H1 (cell line): ENCODE measurements at regions not wholly inside any gene's neighbourhood (a gene's known extent, or its start where the extent isn't known, plus 50 kb on each side); places are given as distances from the start of the nearest gene placed in this dataset.

Experiments used
- CTCF ChIA-PET: fragments of 300-600 bp; sonication (Branson Sonifier 250); formaldehyde crosslinking; loops from one replicate; lab custom pipeline; 2021; ENCODE audit not compliant: partially characterized antibody; lab: Charles Lee
- POLR2A ChIA-PET: fragments of 300-600 bp; sonication (Branson Sonifier 250); formaldehyde crosslinking; loops from one replicate; lab custom pipeline; 2021; ENCODE audit warnings: inconsistent platforms; ENCODE audit not compliant: partially characterized antibody; lab: Charles Lee
- DNase-seq, 2 experiments: peaks; one replicate each; pipeline versions ENCODE4 v3.0.0 to v3.0.0-alpha.2; 2010 to 2022; ENCODE audit warnings: low spot score in 2 of 2, low read depth in 1 of 2, mixed read lengths in 1 of 2
- FAIRE-seq: peaks from 2 replicates; lab custom pipeline; 2011; peaks lifted over from hg19 to GRCh38; lab: Jason Lieb, UNC
- H2AFZ ChIP-seq: 2 replicates; pipeline ENCODE4 v1.8.1; 2012; ENCODE audit warnings: low read length, inconsistent platforms
- H2AK5ac ChIP-seq: 2 replicates; pipeline ENCODE4 v1.6.1; 2013; ENCODE audit warnings: low read depth, low read length
- H2BK120ac ChIP-seq: replicated peaks from 2 replicates; pipeline ENCODE3; 2013; ENCODE audit warnings: low read depth, low read length, inconsistent platforms
- H2BK12ac ChIP-seq: 2 replicates; pipeline ENCODE4 v1.6.1; 2013; ENCODE audit warnings: low read depth, low read length
- H2BK15ac ChIP-seq: 2 replicates; pipeline ENCODE4 v1.6.1; 2013; ENCODE audit warnings: low read length
- H2BK20ac ChIP-seq: 2 replicates; pipeline ENCODE4 v1.6.1; 2013; ENCODE audit warnings: low read length
- H2BK5ac ChIP-seq: 2 replicates; pipeline ENCODE4 v1.6.1; 2013; ENCODE audit warnings: low read depth, low read length
- H3K14ac ChIP-seq: 2 replicates; pipeline ENCODE4 v1.6.1; 2013; ENCODE audit warnings: inconsistent platforms; ENCODE audit not compliant: insufficient read length
- H3K18ac ChIP-seq: 2 replicates; pipeline ENCODE4 v1.6.1; 2013; ENCODE audit warnings: low read length; ENCODE audit errors: extremely low read depth
- H3K23ac ChIP-seq: 2 replicates; pipeline ENCODE4 v1.6.1; 2013; ENCODE audit warnings: inconsistent platforms; ENCODE audit not compliant: insufficient read length
- H3K23me2 ChIP-seq: 2 replicates; pipeline ENCODE4 v1.6.1; 2013; ENCODE audit warnings: low read depth, low read length
- H3K27ac ChIP-seq: 2 replicates; pipeline ENCODE4 v1.6.1; 2011; ENCODE audit warnings: low read depth, low read length, inconsistent platforms
- H3K27me3 ChIP-seq, 4 experiments: replicated peaks in 1 of 4; 1 replicate in 1 of 4; 2 replicates in 3 of 4; pipeline versions ENCODE4 v1.6.1 to v1.8.1; 2011 to 2013; ENCODE audit warnings: low read length in 3 of 4, mild to moderate bottlenecking in 3 of 4, inconsistent platforms in 2 of 4, mixed read lengths in 2 of 4, moderate library complexity in 1 of 4; ENCODE audit not compliant: control insufficient read depth in 3 of 4, insufficient read depth in 3 of 4; ENCODE audit errors: extremely low read depth in 1 of 4
- H3K36me3 ChIP-seq, 4 experiments: 2 replicates each; pipeline versions ENCODE4 v1.6.1 to v1.8.1; 2011 to 2013; ENCODE audit warnings: mild to moderate bottlenecking in 4 of 4, low read length in 3 of 4, moderate library complexity in 2 of 4, control low read depth in 1 of 4, inconsistent platforms in 1 of 4; ENCODE audit not compliant: insufficient read depth in 4 of 4, control insufficient read depth in 2 of 4
- H3K4ac ChIP-seq: replicated peaks from 2 replicates; pipeline ENCODE3; 2013; ENCODE audit warnings: low read length, low read depth, mixed read lengths, inconsistent platforms; ENCODE audit not compliant: insufficient read length
- H3K4me1 ChIP-seq, 4 experiments: replicated peaks in 1 of 4; 1 replicate in 1 of 4; 2 replicates in 3 of 4; pipeline versions ENCODE4 v1.6.1 to v1.8.1; 2011 to 2013; ENCODE audit warnings: low read length in 3 of 4, inconsistent platforms in 2 of 4, mixed read lengths in 1 of 4; ENCODE audit not compliant: insufficient read depth in 4 of 4, control insufficient read depth in 3 of 4
- H3K4me2 ChIP-seq, 2 experiments: 2 replicates each; pipeline versions ENCODE4 v1.6.1 to v1.8.1; 2011 to 2013; ENCODE audit warnings: low read depth in 2 of 2, low read length in 2 of 2, control low read depth in 1 of 2, inconsistent platforms in 1 of 2, mild to moderate bottlenecking in 1 of 2; ENCODE audit not compliant: insufficient read depth in 1 of 2
- H3K4me3 ChIP-seq, 4 experiments: fragments of 200-600, 300-600 bp in 1 of 4; sonication (generic), shearing (Covaris generic), sonication (Bioruptor Twin) in 1 of 4; 2 replicates each; pipeline versions ENCODE4 v1.5.1 to v1.8.1; 2011 to 2016; ENCODE audit warnings: low read length in 4 of 4, low read depth in 3 of 4, control low read depth in 2 of 4, inconsistent platforms in 2 of 4, mild to moderate bottlenecking in 2 of 4, mixed read lengths in 1 of 4, moderate library complexity in 1 of 4; ENCODE audit not compliant: insufficient read depth in 2 of 4; ENCODE audit errors: extremely low read depth in 1 of 4
- H3K56ac ChIP-seq: replicated peaks from 2 replicates; pipeline ENCODE3; 2013; ENCODE audit warnings: low read depth, mild to moderate bottlenecking, mixed read lengths, low read length, inconsistent platforms; ENCODE audit not compliant: insufficient read length
- H3K79me1 ChIP-seq: 2 replicates; pipeline ENCODE4 v1.6.1; 2013; ENCODE audit warnings: low read depth, low read length, control low read depth
- H3K79me2 ChIP-seq, 2 experiments: 2 replicates each; pipeline versions ENCODE4 v1.6.1 to v1.8.1; 2012 to 2013; ENCODE audit warnings: low read length in 2 of 2, mild to moderate bottlenecking in 2 of 2, inconsistent platforms in 1 of 2; ENCODE audit not compliant: insufficient read depth in 2 of 2, control insufficient read depth in 1 of 2
- H3K9ac ChIP-seq, 4 experiments: replicated peaks in 1 of 4; 1 replicate in 1 of 4; 2 replicates in 3 of 4; pipeline versions ENCODE4 v1.6.1 to v1.8.1; 2011 to 2013; ENCODE audit warnings: low read depth in 3 of 4, low read length in 3 of 4, control low read depth in 2 of 4, mild to moderate bottlenecking in 2 of 4, moderate library complexity in 2 of 4, inconsistent platforms in 1 of 4; ENCODE audit errors: extremely low read depth in 1 of 4
- H3K9me3 ChIP-seq, 2 experiments: 2 replicates each; pipeline versions ENCODE4 v1.6.1 to v1.8.1; 2012 to 2013; ENCODE audit warnings: mild to moderate bottlenecking in 2 of 2, moderate library complexity in 2 of 2, control low read depth in 1 of 2, inconsistent platforms in 1 of 2, low read depth in 1 of 2, low read length in 1 of 2, mixed read lengths in 1 of 2; ENCODE audit not compliant: insufficient read depth in 2 of 2
- H4K20me1 ChIP-seq, 2 experiments: replicated peaks in 1 of 2; 2 replicates each; pipeline versions ENCODE3 to v1.8.1; 2011 to 2013; ENCODE audit warnings: inconsistent platforms in 2 of 2, low read length in 2 of 2, mild to moderate bottlenecking in 1 of 2; ENCODE audit not compliant: insufficient read depth in 2 of 2, control insufficient read depth in 1 of 2
- H4K5ac ChIP-seq: 2 replicates; pipeline ENCODE4 v1.6.1; 2013; ENCODE audit warnings: low read length, low read depth, mixed read lengths, inconsistent platforms; ENCODE audit not compliant: insufficient read length
- H4K8ac ChIP-seq: 2 replicates; pipeline ENCODE4 v1.8.0; 2013; ENCODE audit warnings: mild to moderate bottlenecking, moderate library complexity, low read length, inconsistent platforms; ENCODE audit not compliant: insufficient read depth; ENCODE audit errors: extremely low read depth
- H4K91ac ChIP-seq: replicated peaks from 2 replicates; pipeline ENCODE3; 2013; ENCODE audit warnings: low read length, mixed read lengths, inconsistent platforms; ENCODE audit not compliant: insufficient read length
- ASH2L ChIP-seq: fragments of 200-600, 300-600 bp; sonication (generic); IDR thresholded peaks from one replicate; pipeline ENCODE4 v1.7.1; 2017; ENCODE audit warnings: low read length
- BCL11A ChIP-seq, 2 experiments: IDR thresholded peaks; one replicate each; pipeline ENCODE4 v1.6.1; 2011; ENCODE audit warnings: low read depth in 2 of 2, low read length in 2 of 2, mild to moderate bottlenecking in 2 of 2
- CREB1 ChIP-seq: IDR thresholded peaks from 2 replicates; pipeline ENCODE4 v1.6.1; 2012; ENCODE audit warnings: inconsistent platforms
- CTBP2 ChIP-seq: IDR thresholded peaks from 2 replicates; pipeline ENCODE4 v1.7.0; 2011; ENCODE audit warnings: borderline replicate concordance, mild to moderate bottlenecking, moderate library complexity, mixed read lengths, low read length; ENCODE audit not compliant: insufficient read depth, insufficient read length
- JUN ChIP-seq: IDR thresholded peaks from 2 replicates; pipeline ENCODE4 v1.6.1; 2011; ENCODE audit warnings: low read depth, mild to moderate bottlenecking, improper control_type of control experiment, low read length
- KDM4A ChIP-seq: IDR thresholded peaks from one replicate; pipeline ENCODE4 v1.7.1; 2012; ENCODE audit warnings: low read depth, mild to moderate bottlenecking, moderate library complexity, low read length, inconsistent platforms; ENCODE audit not compliant: severe bottlenecking
- POLR2A ChIP-seq, 2 experiments: IDR thresholded peaks; 1 replicate in 1 of 2; 2 replicates in 1 of 2; pipeline ENCODE4 v1.6.1; 2011; ENCODE audit warnings: low read depth in 2 of 2, low read length in 2 of 2, mild to moderate bottlenecking in 2 of 2; ENCODE audit errors: control extremely low read depth in 1 of 2
- POLR2AphosphoS5 ChIP-seq: IDR thresholded peaks from 2 replicates; pipeline ENCODE4 v1.6.1; 2011; ENCODE audit warnings: low read depth, low read length
- TBP ChIP-seq: IDR thresholded peaks from 2 replicates; pipeline ENCODE4 v1.6.1; 2011; ENCODE audit warnings: low read depth, low read length, improper control_type of control experiment
- WGBS, 2 experiments: shearing (Covaris generic) in 1 of 2; methylation state at CpG; one replicate each; pipeline versions ENCODE4 v1.1.6 to v1.1.7; 2013 to 2015; ENCODE audit warnings: low lambda C conversion rate in 2 of 2, mixed read lengths in 2 of 2, inconsistent platforms in 1 of 2, low coverage in 1 of 2, missing lambda C conversion rate in 1 of 2; ENCODE audit not compliant: insufficient replicate concordance in 2 of 2, insufficient coverage in 1 of 2, insufficient read length in 1 of 2; ENCODE audit errors: extremely low coverage in 1 of 2, missing lambda C conversion rate in 1 of 2; 5-methylcytosine and 5-hydroxymethylcytosine counted together
- TF ChIP-seq, protein P1 (sequence below): IDR thresholded peaks from 2 replicates; pipeline ENCODE4 v1.6.1; 2012; ENCODE audit warnings: low read length, inconsistent platforms

GRCh38 chr21:16650714-16651366, 862.0 kb upstream of the CXADR start:
- Histone ChIP-seq H3K23ac (no peak overlapping the region), H3K4ac (no peak overlapping the region), H3K36me3 (no peaks in the 10 kb centered on the region), H3K14ac (no peak overlapping the region), H3K9me3 (no peaks in the 10 kb centered on the region), H3K4me2 (no peak overlapping the region), H2AFZ (no peak overlapping the region), H3K56ac (no peak overlapping the region), H4K20me1 (no peaks in the 10 kb centered on the region), H2BK20ac (no peak overlapping the region), H2BK120ac (no peak overlapping the region), H4K91ac (no peak overlapping the region), H3K4me3 (no peak overlapping the region), H2BK5ac (no peak overlapping the region), H3K4me1 (peaks cover 0 to 2% (median 0%) of the 10 kb centered on the region in 4 experiments; a peak in 1 of 7 replicates), H3K18ac (no peak overlapping the region), H4K5ac (no peak overlapping the region), H3K27me3 (no peaks in the 10 kb centered on the region), H2AK5ac (no peak overlapping the region), H3K27ac (no peak overlapping the region), H3K79me2 (no peaks in the 10 kb centered on the region), H3K79me1 (no peaks in the 10 kb centered on the region), H2BK12ac (no peak overlapping the region), H4K8ac (no peak overlapping the region), H2BK15ac (no peak overlapping the region), H3K23me2 (no peaks in the 10 kb centered on the region), H3K9ac (no peak overlapping the region)
- ChIA-PET CTCF (no interaction called here), POLR2A (no interaction called here)
- 95% methylated on average over 7 of the region's 7 CpGs; no CpG with 5 or more reads in 1 of the 2 experiments for WGBS, 2 experiments
- no peak for TF ChIP-seq POLR2AphosphoS5
- TF ChIP-seq, protein P1, sequence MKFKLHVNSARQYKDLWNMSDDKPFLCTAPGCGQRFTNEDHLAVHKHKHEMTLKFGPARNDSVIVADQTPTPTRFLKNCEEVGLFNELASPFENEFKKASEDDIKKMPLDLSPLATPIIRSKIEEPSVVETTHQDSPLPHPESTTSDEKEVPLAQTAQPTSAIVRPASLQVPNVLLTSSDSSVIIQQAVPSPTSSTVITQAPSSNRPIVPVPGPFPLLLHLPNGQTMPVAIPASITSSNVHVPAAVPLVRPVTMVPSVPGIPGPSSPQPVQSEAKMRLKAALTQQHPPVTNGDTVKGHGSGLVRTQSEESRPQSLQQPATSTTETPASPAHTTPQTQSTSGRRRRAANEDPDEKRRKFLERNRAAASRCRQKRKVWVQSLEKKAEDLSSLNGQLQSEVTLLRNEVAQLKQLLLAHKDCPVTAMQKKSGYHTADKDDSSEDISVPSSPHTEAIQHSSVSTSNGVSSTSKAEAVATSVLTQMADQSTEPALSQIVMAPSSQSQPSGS, result no peak
- TF ChIP-seq POLR2A (IDR thresholded peaks at IDR 0.05; ENCODE audit: control extremely low read depth in 1 of 2, low read depth in 2 of 2, low read length in 2 of 2), result no peak
- TF ChIP-seq JUN, result no peak
- no peak for TF ChIP-seq ASH2L
- no peak for TF ChIP-seq KDM4A
- TF ChIP-seq CREB1, result no peak
- TF ChIP-seq BCL11A (IDR thresholded peaks at IDR 0.05; ENCODE audit: low read depth in 2 of 2, low read length in 2 of 2), result no peak
- TF ChIP-seq TBP, result no peak
- no peak for TF ChIP-seq CTBP2
- DNase-seq (no peak), FAIRE-seq (no peak)
